ENCODE measurements at regions not wholly inside any gene's neighbourhood (a gene's known extent, or its start where the extent isn't known, plus 50 kb on each side); places are given as distances from the start of the nearest gene placed in this dataset.

GRCh38 chr13:30551189-30551588 is 66.5 kb upstream of the USPL1 start:
- Histone ChIP-seq H3K27ac (replicated peaks) (no peak overlapping the region), H3K27me3 (ENCODE audit: insufficient read depth, poor library complexity, severe bottlenecking) (no peaks in the 10 kb centered on the region), H3K4me3 (replicated peaks; ENCODE audit: insufficient read depth, low read length) (no peak overlapping the region)
- TF ChIP-seq CTCF (IDR thresholded peaks at IDR 0.05; ENCODE audit: insufficient read depth, low read length) (peak; percentile 11), SPI1 (IDR thresholded peaks at IDR 0.05; ENCODE audit: borderline replicate concordance, low read depth) (no peak)
- peak in 1 of 2 experiments; percentile 54 for DNase-seq (ENCODE audit: low read depth in 1 of 2, low spot score in 1 of 2)

- no peak overlapping the region for H3K4me3 ChIP-seq (replicated peaks; ENCODE audit: insufficient read depth, low read length)
- no peak overlapping the region for H3K27ac ChIP-seq (replicated peaks)
- TF ChIP-seq GABPA (IDR thresholded peaks at IDR 0.05; ENCODE audit: low read depth) = no peak
- no peak for TF ChIP-seq POLR2AphosphoS5 (IDR thresholded peaks at IDR 0.05; ENCODE audit: low read depth)
- TF ChIP-seq REST (IDR thresholded peaks at IDR 0.05; ENCODE audit: insufficient replicate concordance, low read depth) = no peak
- no peak for TF ChIP-seq CTCF (IDR thresholded peaks at IDR 0.05; ENCODE audit: insufficient read depth, low read length)
- TF ChIP-seq SPI1 (IDR thresholded peaks at IDR 0.05; ENCODE audit: borderline replicate concordance, low read depth) = no peak
- no peaks in the 10 kb centered on the region for H3K27me3 ChIP-seq (ENCODE audit: insufficient read depth, poor library complexity, severe bottlenecking)
- DNase-seq (ENCODE audit: low read depth in 1 of 2, low spot score in 1 of 2) = no peak
Measured at GRCh38 chr13:30552567-30552966, 65.2 kb upstream of the USPL1 start.

- Histone ChIP-seq H3K4me3 (replicated peaks; ENCODE audit: insufficient read depth, low read length) (no peak overlapping the region), H3K27ac (replicated peaks) (no peak overlapping the region), H3K27me3 (ENCODE audit: insufficient read depth, poor library complexity, severe bottlenecking) (no peaks in the 10 kb centered on the region)
- no peak for TF ChIP-seq REST (IDR thresholded peaks at IDR 0.05; ENCODE audit: insufficient replicate concordance, low read depth)
- no peak for DNase-seq (ENCODE audit: low read depth in 1 of 2, low spot score in 1 of 2)
Measured at GRCh38 chr13:30559274-30559673, 58.4 kb upstream of the USPL1 start.

- TF ChIP-seq REST (IDR thresholded peaks at IDR 0.05; ENCODE audit: insufficient replicate concordance, low read depth) (no peak), POLR2AphosphoS5 (IDR thresholded peaks at IDR 0.05; ENCODE audit: low read depth) (no peak), GABPA (IDR thresholded peaks at IDR 0.05; ENCODE audit: low read depth) (no peak), SPI1 (IDR thresholded peaks at IDR 0.05; ENCODE audit: borderline replicate concordance, low read depth) (no peak), CTCF (IDR thresholded peaks at IDR 0.05; ENCODE audit: insufficient read depth, low read length) (no peak)
Measured at GRCh38 chr13:30560212-30560611, 57.5 kb upstream of the USPL1 start.

More at GRCh38 chr13:30560212-30560611, 57.5 kb upstream of the USPL1 start:
- no peak overlapping the region for H3K27ac ChIP-seq (replicated peaks)
- no peaks in the 10 kb centered on the region for H3K27me3 ChIP-seq (ENCODE audit: insufficient read depth, poor library complexity, severe bottlenecking)
- no peak overlapping the region for H3K4me3 ChIP-seq (replicated peaks; ENCODE audit: insufficient read depth, low read length)
- DNase-seq (ENCODE audit: low read depth in 1 of 2, low spot score in 1 of 2) = no peak

Data from HL-60 (cell line).